ENCODE measurements at regions not wholly inside any gene's neighbourhood (a gene's known extent, or its start where the extent isn't known, plus 50 kb on each side); places are given as distances from the start of the nearest gene placed in this dataset.

DNA sequence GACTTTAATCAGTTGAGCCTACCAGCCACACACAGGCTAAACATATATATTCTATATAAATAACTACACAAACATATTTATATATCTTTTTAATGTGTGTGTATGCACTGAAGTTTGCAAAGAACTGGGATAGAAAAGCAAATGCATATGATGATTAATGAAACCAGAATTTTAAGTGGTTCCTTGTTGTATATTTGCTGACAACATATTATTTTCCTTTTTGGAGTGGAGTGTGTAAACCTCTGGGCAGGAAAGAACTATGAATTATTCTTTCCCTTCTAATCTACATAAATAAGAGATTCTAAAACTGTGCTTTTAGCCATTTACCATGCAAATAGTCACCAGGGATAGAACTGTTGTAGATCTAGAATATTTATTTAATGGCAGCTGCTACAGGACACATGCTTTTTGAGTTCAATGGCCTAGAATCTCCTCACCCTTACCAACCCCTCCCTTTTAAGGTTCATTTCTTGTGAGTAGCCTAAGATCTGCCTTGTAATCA is 187.6 kb downstream of the BACH1 start:
- H3K4me1 ChIP-seq (replicated peaks in 1 of 2; ENCODE audit: control insufficient read depth in 2 of 2, insufficient read depth in 2 of 2, low read length in 2 of 2) = no peaks in the 10 kb centered on the region; a peak in 1 of 5 replicates
- in situ Hi-C loops (cut with MboI) (no loop called here), intact Hi-C loops (cut with micrococcal nuclease) (no loop called here)
- H4K20me1 ChIP-seq (replicated peaks; ENCODE audit: control insufficient read depth, insufficient read depth, low read length) = no peaks in the 10 kb centered on the region
- no peaks in the 10 kb centered on the region for H3K9me1 ChIP-seq (ENCODE audit: control insufficient read depth, insufficient read depth, low read length)
- no peaks in the 10 kb centered on the region for H3K36me3 ChIP-seq (ENCODE audit: control insufficient read depth, insufficient read depth, low read length)
- no peak overlapping the region for H3K9ac ChIP-seq (ENCODE audit: insufficient read depth in 1 of 2, low read depth in 2 of 2, low read length in 2 of 2)
- no peak for TF ChIP-seq STAG1 (CRISPR knock-in tag; IDR thresholded peaks at IDR 0.05; ENCODE audit: borderline replicate concordance)
- TF ChIP-seq MAFK (IDR thresholded peaks at IDR 0.05; ENCODE audit: low read length) = peak; percentile 52; the same call in 1 of the 2 replicates
- TF ChIP-seq RBFOX2 (IDR thresholded peaks at IDR 0.05; ENCODE audit: low read depth, low read length) = no peak
- TF ChIP-seq, protein P1, sequence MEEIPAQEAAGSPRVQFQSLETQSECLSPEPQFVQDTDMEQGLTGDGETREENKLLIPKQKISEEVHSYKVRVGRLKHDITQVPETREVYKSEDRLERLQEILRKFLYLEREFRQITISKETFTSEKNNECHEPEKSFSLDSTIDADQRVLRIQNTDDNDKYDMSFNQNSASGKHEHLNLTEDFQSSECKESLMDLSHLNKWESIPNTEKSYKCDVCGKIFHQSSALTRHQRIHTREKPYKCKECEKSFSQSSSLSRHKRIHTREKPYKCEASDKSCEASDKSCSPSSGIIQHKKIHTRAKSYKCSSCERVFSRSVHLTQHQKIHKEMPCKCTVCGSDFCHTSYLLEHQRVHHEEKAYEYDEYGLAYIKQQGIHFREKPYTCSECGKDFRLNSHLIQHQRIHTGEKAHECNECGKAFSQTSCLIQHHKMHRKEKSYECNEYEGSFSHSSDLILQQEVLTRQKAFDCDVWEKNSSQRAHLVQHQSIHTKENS (CRISPR knock-in tag; IDR thresholded peaks at IDR 0.05) = no peak
- TF ChIP-seq, protein P2, sequence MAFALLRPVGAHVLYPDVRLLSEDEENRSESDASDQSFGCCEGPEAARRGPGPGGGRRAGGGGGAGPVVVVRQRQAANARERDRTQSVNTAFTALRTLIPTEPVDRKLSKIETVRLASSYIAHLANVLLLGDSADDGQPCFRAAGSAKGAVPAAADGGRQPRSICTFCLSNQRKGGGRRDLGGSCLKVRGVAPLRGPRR (CRISPR knock-in tag; IDR thresholded peaks at IDR 0.05) = no peak
- TF ChIP-seq CREB3 (tag; conservative IDR thresholded peaks at IDR 0.05; ENCODE audit: low read depth) = no peak
- TF ChIP-seq ZNF316 (IDR thresholded peaks at IDR 0.05) = peak; percentile 76
- no peak for TF ChIP-seq PML (IDR thresholded peaks at IDR 0.05; ENCODE audit: low read length)
- TF ChIP-seq C11orf30 (IDR thresholded peaks at IDR 0.05; ENCODE audit: low read depth) = peak; percentile 62
- no peak for TF ChIP-seq ZNF778 (CRISPR knock-in tag; IDR thresholded peaks at IDR 0.05)
- peak; percentile 52; the same call in 1 of the 2 replicates for TF ChIP-seq MAFF (IDR thresholded peaks at IDR 0.05; ENCODE audit: low read length)
- TF ChIP-seq FOXJ2 (tag; IDR thresholded peaks at IDR 0.05) = no peak
- TF ChIP-seq MTA3 (IDR thresholded peaks at IDR 0.05; ENCODE audit: borderline replicate concordance) = no peak
- TF ChIP-seq MAFG (tag; conservative IDR thresholded peaks at IDR 0.05) = 0 out of 2 replicates have a peak, but pooled peaks have one; percentile 12
- no peak for TF ChIP-seq MEF2A (IDR thresholded peaks at IDR 0.05; ENCODE audit: control insufficient read depth, low read depth, low read length)
- TF ChIP-seq ZNF830 (CRISPR knock-in tag; IDR thresholded peaks at IDR 0.05) = no peak
- no peak for TF ChIP-seq POLR2B (IDR thresholded peaks at IDR 0.05; ENCODE audit: low read depth, partially characterized antibody)
- no peak for TF ChIP-seq TAL1 (IDR thresholded peaks at IDR 0.05)
- no peak for TF ChIP-seq ARNT (IDR thresholded peaks at IDR 0.05)
- no peak for TF ChIP-seq ZNF668 (CRISPR knock-in tag; IDR thresholded peaks at IDR 0.05)
- CTCF ChIA-PET (ENCODE audit: low intra/inter-chr PET ratio) = no interaction called here
- FAIRE-seq = no peak
- H3K27me3 ChIP-seq (ENCODE audit: control insufficient read depth in 2 of 2, insufficient read depth in 2 of 2, low read length in 2 of 2) = no peaks in the 10 kb centered on the region
- 0 out of 2 replicates have a peak, but pooled peaks cover 4% of the 10 kb centered on the region for H3K9me3 ChIP-seq (replicated peaks; ENCODE audit: control insufficient read depth, insufficient read depth, low read depth, low read length)
- no peak overlapping the region for H3K4me3 ChIP-seq
- no peak for ATAC-seq
- H3K27ac ChIP-seq (ENCODE audit: extremely low read depth, low read depth, low read length) = no peak overlapping the region
- BruUV-seq (replicated peaks) = no TSS peak
- H2AFZ ChIP-seq (ENCODE audit: low read depth, low read length) = no peak overlapping the region
- no peak for DNase-seq (ENCODE audit: extremely low read depth in 1 of 4, low spot score in 3 of 4)
- no peaks in the 10 kb centered on the region for H3K79me2 ChIP-seq (ENCODE audit: control insufficient read depth, insufficient read depth, low read length)
- POLR2A ChIA-PET = interaction anchor here (0.6 to 1.0 kb wide), 2 partner anchors 9 to 63 kb away, joined by 4 read pairs; no protein-coding TSS in a partner anchor
- H3K4me2 ChIP-seq (ENCODE audit: insufficient read depth, low read length) = no peak overlapping the region
